ENCODE measurements at regions not wholly inside any gene's neighbourhood (a gene's known extent, or its start where the extent isn't known, plus 50 kb on each side); places are given as distances from the start of the nearest gene placed in this dataset.
"Not testable (repeated sequence)": the region's sequence is repeated elsewhere in the genome, so short reads cannot be mapped to it uniquely, and the experiment has no call there.

DNA sequence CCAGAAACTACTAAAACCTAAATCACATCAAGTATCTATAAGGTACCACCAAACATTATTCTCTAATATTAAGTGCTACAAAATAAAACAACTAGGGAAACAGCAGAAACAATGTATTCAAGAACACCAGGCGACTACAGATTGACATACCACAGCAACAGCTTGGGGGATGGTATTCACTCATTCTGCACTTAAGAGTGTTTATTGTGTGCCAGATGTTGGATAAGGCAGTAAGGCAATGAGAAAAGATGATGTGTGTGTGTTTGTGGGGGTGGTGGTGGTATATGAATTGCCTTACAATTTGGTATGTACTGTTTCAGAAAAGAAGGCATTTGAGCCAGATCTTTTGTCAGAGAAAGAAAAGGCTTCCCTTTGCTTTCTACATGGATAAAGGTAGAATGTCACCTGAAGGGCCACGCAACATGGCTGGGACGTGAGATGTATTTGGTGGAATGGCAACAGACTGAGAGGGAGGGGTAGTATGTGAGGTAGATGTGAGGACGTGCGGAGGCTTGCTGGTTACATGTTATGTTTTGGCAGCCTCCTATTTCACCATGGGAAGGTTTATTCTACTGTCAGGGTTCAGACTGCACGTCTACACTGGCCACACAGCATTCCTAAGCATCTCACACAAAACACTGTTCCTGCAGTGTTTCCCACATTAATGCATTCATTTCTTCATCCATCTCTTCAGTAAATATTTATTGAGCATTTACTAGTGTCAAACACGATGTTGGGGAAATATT, 300.7 kb downstream of the KLF12 start:
- H3K9me3 ChIP-seq, result no peaks in the 10 kb centered on the region
- H3K4me3 ChIP-seq, result no peak overlapping the region
- H3K36me3 ChIP-seq, result no peaks in the 10 kb centered on the region
- no peak for DNase-seq
- no peaks in the 10 kb centered on the region for H3K27me3 ChIP-seq

DNA sequence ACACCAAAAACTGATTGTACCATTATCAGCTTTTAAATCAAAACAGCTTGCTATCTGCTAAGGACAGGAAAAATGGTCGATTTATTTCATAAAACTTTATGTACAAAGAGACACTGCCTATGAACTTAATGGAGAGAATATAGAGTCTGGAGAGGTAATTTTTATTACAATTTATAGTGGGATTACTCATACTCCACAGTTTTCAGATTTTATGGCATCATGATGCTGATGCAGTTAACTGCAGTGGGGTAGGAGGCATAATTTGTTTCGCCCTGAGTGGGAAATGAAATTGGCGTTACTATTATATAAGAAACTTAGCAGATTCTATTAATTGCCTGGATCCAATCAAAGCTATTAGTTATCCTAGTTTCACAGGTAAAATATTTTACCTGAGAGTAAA, 301.4 kb downstream of the KLF12 start:
- DNase-seq, result no peak
- Histone ChIP-seq H3K4me3 (no peak overlapping the region), H3K27me3 (no peaks in the 10 kb centered on the region), H3K9me3 (no peaks in the 10 kb centered on the region), H3K36me3 (no peaks in the 10 kb centered on the region)

DNA sequence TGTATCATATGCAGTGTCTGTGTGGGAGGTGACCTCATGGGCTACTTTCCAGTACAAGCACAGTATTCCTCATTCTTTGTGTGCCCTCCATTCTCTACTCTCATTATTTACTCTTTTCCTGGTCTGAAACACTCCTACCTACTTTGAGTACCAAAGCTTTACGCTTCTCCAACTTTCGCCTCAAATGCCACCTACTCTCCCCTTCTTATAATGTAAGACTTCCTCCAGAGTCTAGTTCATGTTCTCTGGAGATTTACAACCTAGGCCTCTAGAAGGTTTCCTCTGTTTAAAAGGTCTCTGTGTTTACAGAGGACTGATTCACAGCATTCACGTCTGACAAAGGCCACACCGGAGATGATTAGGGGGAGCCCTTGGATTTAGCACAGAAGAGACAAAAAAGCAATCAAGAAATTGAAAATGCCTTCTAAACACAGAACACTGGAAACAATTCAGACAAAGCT, 302.0 kb downstream of the KLF12 start:
- H3K27me3 ChIP-seq, result no peaks in the 10 kb centered on the region
- no peak overlapping the region for H3K4me3 ChIP-seq
- DNase-seq, result no peak
- no peaks in the 10 kb centered on the region for H3K9me3 ChIP-seq
- H3K36me3 ChIP-seq, result no peaks in the 10 kb centered on the region

DNA sequence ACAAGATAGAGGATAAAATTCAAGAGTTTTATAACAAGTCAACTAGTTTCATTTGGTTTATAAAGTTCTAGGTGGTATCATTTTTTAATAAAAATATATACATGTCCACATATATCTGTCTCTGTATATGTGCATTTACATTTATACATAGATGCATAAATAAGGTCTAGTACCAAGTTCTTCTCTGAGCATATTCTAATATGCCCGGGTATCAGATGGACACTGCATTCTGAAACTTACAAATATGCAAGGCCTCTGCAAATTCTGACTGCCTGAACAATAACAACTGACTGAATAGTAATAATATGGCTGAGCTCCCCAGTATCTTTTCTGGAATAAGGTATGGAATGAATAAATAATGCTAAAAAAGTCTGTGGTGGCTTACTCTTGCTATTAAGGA, 304.8 kb downstream of the KLF12 start:
- no peak for DNase-seq
- no peaks in the 10 kb centered on the region for H3K27me3 ChIP-seq

DNA sequence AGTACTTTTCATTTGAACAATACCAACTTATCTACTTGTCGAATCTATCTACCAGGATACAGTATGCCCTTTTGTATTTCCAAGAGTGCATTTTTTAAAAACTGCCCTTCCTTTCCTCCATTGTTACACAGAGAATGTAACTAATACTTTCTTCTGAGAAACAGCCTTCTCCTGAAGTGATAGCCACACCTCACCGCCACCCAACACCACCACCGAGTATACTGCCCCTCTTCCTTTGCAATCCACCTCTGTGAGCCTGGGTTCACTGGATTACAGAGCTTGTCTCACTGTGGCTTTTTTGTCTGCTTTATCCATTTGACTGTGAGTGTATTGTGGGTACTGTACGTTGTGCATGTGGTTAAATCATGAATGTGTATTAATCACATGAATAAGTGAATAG, 305.4 kb downstream of the KLF12 start:
- no peaks in the 10 kb centered on the region for H3K9me3 ChIP-seq
- H3K27me3 ChIP-seq, result no peaks in the 10 kb centered on the region
- DNase-seq, result no peak
- no peak overlapping the region for H3K4me3 ChIP-seq
- no peaks in the 10 kb centered on the region for H3K36me3 ChIP-seq

More for the DNA sequence above, 304.8 kb downstream of the KLF12 start:
- H3K4me3 ChIP-seq, result no peak overlapping the region
- H3K36me3 ChIP-seq, result no peaks in the 10 kb centered on the region
- H3K9me3 ChIP-seq, result no peaks in the 10 kb centered on the region

DNA sequence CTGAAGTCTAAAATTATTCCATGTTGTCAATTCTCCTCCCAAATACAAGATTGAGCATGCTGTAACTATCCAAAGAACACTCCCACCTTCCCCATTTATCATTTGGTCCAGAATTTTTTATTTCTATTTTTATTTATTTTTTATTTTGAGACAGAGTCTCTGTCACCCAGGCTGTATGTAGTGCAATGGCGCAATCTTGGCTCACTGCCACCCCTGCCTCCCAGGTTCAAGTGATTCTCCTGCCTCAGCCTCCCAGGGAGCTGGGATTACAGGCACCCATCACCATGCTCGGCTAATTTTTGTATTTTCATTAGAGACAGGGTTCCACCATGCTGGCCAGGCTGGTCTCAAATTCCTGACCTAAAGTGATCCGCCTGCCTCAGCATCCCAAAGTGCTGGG, 306.8 kb downstream of the KLF12 start:
- Histone ChIP-seq H3K4me3 (no peak overlapping the region), H3K27me3 (no peaks in the 10 kb centered on the region), H3K9me3 (no peaks in the 10 kb centered on the region), H3K36me3 (no peaks in the 10 kb centered on the region)
- no peak for DNase-seq

DNA sequence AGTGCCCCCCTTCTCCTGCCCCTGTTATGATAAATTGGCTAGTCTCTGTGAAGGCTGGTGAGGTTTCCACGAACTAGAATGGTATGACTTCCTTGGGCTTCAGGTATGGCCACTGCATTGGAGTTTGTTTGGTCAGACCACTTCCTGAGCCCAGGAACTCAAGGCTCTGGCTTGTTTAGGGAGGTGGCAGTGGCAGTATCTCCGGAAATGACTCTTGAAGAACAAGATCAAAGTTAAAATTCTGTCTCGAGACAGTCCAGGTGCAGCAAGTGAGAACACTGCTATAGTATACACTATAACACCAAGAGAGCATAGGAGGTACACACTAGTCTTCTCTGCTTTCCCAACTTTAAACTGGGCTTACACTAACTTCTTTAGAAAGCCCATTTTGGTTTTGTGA, 309.1 kb downstream of the KLF12 start:
- H3K9me3 ChIP-seq, result no peaks in the 10 kb centered on the region
- DNase-seq, result no peak
- no peaks in the 10 kb centered on the region for H3K36me3 ChIP-seq
- no peaks in the 10 kb centered on the region for H3K27me3 ChIP-seq
- H3K4me3 ChIP-seq, result no peak overlapping the region

DNA sequence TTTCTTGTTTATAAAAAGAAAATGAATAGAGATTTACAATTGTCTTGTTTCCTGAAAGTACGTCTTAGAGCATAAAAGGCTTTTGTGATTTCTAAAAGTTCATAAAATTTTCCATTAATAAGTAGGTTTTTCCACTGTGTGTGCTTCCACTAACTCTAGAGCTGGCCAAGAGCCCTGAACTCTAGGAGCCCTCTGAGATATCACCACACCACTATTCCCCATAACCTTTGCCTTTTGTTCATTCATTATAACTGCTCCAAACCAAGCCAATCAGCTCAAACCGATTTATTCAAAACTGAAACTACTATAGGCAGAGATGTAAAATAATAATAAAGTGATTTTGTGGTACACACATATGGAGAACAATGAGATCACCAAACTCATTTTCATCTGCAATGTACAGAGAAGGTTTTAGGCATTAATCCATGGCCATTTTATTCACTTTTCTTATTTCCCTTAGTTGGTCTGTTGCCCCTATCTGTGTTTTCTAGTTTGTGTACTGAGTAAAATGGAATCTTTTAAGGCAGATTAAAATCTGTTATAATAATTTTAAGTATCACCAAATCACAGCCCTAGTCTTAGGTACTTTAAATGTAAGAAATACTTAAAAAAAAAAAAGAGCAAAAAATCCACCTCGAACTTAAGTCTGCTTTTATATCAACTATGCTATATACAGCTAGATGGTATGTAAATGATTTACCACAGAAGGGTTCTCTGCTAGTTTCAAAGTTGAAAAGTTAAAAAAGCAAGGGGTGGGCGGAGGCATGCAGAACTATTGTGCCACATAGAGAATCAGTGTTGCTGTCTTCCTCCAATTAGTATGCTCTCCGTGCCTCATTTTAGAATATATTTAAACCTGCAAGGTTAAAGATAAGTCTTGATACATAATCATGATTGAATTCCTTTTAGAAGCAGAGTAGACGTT, 311.3 kb downstream of the KLF12 start:
- Histone ChIP-seq H3K36me3 (no peaks in the 10 kb centered on the region), H3K9me3 (no peaks in the 10 kb centered on the region), H3K4me3 (no peak overlapping the region), H3K27me3 (no peaks in the 10 kb centered on the region)
- no peak for DNase-seq

DNA sequence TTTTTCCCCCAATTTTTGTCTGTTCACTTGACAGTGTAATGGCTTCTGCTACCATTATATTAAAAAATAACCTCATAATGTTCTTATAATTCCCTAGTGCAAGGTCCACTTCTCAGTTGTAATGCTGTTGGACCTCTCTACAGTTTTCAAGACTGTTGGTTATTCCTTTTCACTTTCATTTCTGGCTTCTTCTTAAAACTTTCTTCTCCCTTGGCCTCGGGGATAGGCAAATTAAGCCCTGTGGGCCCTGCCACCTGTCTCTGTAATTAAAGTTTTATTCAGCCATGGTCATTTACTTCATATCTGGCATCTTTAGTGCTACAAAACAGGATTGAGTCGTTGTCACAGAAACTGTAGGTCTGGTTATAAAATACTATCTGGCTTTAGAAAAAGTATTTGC, 313.5 kb downstream of the KLF12 start:
- H3K36me3 ChIP-seq, result no peaks in the 10 kb centered on the region
- H3K27me3 ChIP-seq, result no peaks in the 10 kb centered on the region
- H3K9me3 ChIP-seq, result no peaks in the 10 kb centered on the region
- DNase-seq, result no peak
- H3K4me3 ChIP-seq, result no peak overlapping the region

DNA sequence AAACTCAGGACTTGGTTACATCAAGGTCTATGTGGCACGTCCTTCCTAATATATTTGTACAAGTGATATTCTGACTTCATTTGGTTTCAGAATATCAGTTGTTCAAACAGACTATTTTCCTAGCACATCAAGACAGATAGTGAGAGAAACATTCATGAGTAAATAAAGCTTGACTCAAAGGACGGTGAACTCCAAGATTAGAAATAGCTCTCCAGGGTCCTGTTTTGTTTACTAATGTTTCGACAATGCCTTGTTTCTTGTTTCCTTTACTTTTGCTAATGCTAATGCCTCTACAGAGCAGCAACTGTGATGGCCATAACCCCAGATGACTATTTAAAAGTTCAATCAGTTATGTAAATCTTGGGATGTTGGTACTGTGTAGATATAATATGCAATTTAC, 313.9 kb downstream of the KLF12 start:
- H3K4me3 ChIP-seq, result no peak overlapping the region
- no peak for DNase-seq
- no peaks in the 10 kb centered on the region for H3K9me3 ChIP-seq
- no peaks in the 10 kb centered on the region for H3K36me3 ChIP-seq
- H3K27me3 ChIP-seq, result no peaks in the 10 kb centered on the region

DNA sequence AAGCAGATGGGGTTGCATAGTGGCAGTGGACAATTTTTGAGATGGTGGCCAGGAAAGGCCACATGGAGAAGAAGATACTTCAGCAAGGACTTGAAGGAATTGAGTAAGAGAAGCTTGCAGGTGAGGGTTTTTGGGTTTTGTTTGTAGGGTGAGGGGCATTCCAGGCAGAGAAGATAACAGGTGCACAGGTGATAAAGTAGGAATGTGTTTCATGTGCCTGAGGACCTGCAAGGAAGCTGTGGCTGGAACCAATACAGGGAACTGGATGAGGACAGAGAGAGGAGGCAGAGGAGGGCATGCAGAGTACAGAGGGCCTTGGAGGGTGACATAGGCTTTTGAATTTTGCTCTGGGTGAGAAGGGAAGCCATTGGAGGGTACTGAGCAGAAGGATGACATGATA, 314.5 kb downstream of the KLF12 start:
- no peak for DNase-seq
- no peaks in the 10 kb centered on the region for H3K9me3 ChIP-seq
- H3K36me3 ChIP-seq, result no peaks in the 10 kb centered on the region
- H3K27me3 ChIP-seq, result no peaks in the 10 kb centered on the region
- H3K4me3 ChIP-seq, result no peak overlapping the region

DNA sequence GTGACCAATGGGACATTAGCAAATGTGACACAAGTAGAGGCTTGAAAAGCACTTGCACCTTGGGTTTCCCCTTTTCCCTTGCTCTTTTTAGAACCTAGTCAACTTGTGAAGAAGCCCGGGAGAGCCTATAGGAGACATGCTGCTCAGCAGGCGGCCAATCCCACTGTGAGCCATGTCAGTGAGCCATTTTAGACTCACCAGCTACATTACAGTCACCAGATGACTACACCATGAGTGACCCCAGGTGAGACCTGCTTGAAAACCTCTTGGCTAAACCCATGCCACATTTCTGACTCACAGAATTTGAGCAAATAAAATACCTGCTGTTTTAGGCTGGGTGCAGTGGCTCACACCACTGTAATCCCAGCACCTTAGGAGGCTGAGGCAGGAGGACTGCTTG, 317.5 kb downstream of the KLF12 start:
- Histone ChIP-seq H3K27me3 (no peaks in the 10 kb centered on the region), H3K36me3 (no peaks in the 10 kb centered on the region), H3K9me3 (no peaks in the 10 kb centered on the region), H3K4me3 (no peak overlapping the region)
- DNase-seq, result no peak

DNA sequence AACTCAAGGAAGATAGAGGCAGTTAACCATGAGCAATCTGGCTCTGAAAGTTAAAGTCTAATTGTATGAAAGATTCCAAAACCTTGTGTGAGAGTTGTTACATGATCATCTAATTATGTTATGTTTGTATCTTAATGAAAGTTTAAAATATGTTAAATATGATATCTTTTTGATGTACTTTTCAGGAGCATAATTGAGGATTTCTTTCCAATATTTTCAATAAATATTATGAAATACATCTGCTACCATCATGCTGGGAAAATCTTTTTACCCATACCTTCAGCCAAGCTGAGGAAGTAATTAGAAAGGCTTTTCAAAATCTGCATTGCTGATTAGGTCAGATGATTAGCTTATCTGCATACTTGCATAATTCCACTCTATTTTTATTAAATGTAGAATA, 318.4 kb downstream of the KLF12 start:
- DNase-seq, result no peak
- no peaks in the 10 kb centered on the region for H3K9me3 ChIP-seq
- H3K36me3 ChIP-seq, result no peaks in the 10 kb centered on the region
- H3K4me3 ChIP-seq, result no peak overlapping the region
- H3K27me3 ChIP-seq, result no peaks in the 10 kb centered on the region

DNA sequence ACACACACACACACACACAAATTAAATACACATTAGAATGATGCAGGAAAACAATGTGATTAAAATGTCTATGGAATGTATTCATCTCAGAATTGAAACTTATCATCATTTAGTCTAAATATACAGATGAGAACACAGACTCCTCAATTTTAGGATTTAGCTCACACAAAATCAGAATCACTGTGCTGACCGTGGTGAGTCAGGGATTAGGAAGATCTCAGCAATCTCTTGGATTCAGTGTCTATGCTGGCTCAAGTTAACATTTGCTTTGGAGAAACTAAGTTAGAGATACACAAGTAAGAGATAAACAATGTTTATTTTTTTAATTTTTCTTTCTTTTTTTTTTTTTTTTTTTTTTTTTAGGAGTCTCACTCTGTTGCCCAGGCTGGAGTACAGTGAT, 323.6 kb downstream of the KLF12 start:
- Histone ChIP-seq H3K36me3 (no peaks in the 10 kb centered on the region), H3K9me3 (no peaks in the 10 kb centered on the region), H3K4me3 (no peak overlapping the region), H3K27me3 (no peaks in the 10 kb centered on the region)
- no peak for DNase-seq

DNA sequence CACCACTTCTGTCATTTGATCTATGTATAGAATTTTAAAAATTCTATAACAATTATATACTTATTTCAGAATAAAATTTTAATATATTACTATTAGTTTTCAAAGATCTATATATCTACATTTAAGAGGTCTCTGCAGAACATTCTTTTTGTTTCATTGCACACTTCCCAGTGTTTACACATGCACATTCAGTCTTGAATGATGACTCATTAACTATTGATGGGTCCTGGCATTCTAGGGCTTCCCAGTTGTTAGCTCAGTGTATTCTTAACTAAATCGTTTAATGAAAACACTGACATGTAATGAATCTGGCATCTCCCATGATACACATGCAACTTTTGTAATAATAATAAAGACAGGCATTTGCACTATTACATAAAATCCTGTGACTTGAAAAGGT, 324.6 kb downstream of the KLF12 start:
- Histone ChIP-seq H3K9me3 (no peaks in the 10 kb centered on the region), H3K4me3 (no peak overlapping the region), H3K36me3 (no peaks in the 10 kb centered on the region), H3K27me3 (no peaks in the 10 kb centered on the region)
- DNase-seq, result no peak

DNA sequence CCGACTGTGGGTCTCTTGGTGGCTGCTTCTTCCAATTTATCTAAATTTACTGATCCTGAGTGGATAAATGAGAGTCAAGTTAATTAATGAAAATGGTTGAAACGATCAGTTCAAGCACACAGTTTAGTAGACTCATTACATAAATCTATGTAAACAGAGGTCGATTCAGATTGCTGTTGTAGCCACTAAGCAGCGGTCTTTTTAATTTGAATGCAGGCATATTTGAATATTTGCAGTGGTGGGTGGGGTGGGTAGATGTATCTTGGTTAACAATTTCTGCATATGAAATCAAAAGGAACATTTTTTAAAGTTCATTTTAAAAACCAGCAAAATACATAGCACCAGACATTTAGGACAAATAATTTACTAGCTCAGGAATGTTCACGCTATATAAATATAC, 325.9 kb downstream of the KLF12 start:
- DNase-seq, result no peak
- Histone ChIP-seq H3K36me3 (no peaks in the 10 kb centered on the region), H3K4me3 (no peak overlapping the region), H3K9me3 (no peaks in the 10 kb centered on the region), H3K27me3 (no peaks in the 10 kb centered on the region)

DNA sequence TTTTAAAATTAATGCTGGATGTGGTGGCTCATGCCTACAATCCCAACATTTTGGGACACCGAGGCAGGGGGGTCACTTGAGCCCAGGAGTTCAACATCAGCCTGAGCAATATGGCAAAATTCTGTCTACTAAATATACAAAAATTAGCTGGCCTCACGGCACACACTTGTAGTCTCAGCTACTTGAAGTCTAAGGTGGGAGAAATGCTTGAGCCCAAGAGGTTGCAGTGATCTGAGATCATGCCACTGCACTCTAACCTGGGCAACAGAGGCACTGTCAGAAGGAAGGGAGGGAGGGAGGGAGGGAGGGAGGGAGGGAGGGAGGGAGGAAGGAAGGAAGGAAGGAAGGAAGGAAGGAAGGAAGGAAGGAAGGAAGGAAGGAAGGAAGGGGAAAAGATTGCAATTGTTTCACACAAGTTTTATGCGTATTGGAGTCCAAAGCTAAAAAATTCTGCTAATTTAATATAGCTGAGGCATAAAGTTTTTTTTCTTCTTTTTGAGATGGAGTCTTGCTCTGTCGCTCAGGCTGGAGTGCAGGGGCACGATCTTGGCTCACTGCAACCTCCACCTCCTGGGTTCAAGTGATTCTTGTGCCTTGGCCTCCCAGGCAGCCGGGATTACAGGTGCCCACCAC, 328.8 kb downstream of the KLF12 start:
- H3K9me3 ChIP-seq, DNase-seq, H3K36me3 ChIP-seq, H3K27me3 ChIP-seq, H3K4me3 ChIP-seq: not testable (repeated sequence)
